ENCODE measurements at regions not wholly inside any gene's neighbourhood (a gene's known extent, or its start where the extent isn't known, plus 50 kb on each side); places are given as distances from the start of the nearest gene placed in this dataset. TPM values are rescaled to one million over a fixed set of nuclear protein-coding genes. Genes with fewer than 3 reads are reported as not detected.

DNA sequence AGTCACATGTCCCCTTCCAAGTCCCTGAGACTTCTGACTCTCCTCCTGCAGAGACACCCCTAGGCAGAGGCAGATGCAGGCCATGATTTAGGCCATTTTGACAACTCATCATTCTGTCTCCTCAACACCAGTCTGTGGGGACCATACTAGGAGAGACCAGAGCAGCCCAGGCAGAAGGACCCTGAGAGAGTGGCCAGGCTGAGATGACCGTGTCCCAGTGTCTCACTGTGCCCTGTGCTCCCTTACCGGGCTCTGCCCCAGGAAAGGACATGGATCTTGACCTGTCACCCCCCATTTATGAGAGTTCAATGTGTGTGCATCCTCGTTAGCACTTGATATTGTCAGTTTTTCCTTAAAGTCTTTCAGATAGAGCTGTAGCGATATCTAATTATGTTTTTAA lies 52.4 kb upstream of the IGLL5 start:
- no peaks in the 10 kb centered on the region for H4K20me1 ChIP-seq (ENCODE audit: insufficient read depth, low read length)
- no peak overlapping the region for H2AFZ ChIP-seq (ENCODE audit: low read length)
- no peak overlapping the region for H3K4me2 ChIP-seq (ENCODE audit: insufficient read depth, low read length)
- no peaks in the 10 kb centered on the region for H3K4me1 ChIP-seq (ENCODE audit: insufficient read depth, low read length)
- H3K4me3 ChIP-seq (ENCODE audit: insufficient read depth, low read length) = no peak overlapping the region
- H3K27ac ChIP-seq (ENCODE audit: low read depth, low read length) = no peak overlapping the region
- no peaks in the 10 kb centered on the region for H3K79me2 ChIP-seq (ENCODE audit: insufficient read depth, low read length)
- no peaks in the 10 kb centered on the region for H3K36me3 ChIP-seq (ENCODE audit: insufficient read depth, low read length)
- peaks cover 12% of the 10 kb centered on the region for H3K27me3 ChIP-seq (ENCODE audit: insufficient read depth, low read length)
- TF ChIP-seq, protein P1, sequence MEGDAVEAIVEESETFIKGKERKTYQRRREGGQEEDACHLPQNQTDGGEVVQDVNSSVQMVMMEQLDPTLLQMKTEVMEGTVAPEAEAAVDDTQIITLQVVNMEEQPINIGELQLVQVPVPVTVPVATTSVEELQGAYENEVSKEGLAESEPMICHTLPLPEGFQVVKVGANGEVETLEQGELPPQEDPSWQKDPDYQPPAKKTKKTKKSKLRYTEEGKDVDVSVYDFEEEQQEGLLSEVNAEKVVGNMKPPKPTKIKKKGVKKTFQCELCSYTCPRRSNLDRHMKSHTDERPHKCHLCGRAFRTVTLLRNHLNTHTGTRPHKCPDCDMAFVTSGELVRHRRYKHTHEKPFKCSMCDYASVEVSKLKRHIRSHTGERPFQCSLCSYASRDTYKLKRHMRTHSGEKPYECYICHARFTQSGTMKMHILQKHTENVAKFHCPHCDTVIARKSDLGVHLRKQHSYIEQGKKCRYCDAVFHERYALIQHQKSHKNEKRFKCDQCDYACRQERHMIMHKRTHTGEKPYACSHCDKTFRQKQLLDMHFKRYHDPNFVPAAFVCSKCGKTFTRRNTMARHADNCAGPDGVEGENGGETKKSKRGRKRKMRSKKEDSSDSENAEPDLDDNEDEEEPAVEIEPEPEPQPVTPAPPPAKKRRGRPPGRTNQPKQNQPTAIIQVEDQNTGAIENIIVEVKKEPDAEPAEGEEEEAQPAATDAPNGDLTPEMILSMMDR (IDR thresholded peaks at IDR 0.05; ENCODE audit: extremely low read depth, low read depth, low read length) = no peak
- no peaks in the 10 kb centered on the region for H3K9me3 ChIP-seq (ENCODE audit: low read depth, low read length)
- no peak for DNase-seq (ENCODE audit: insufficient read length, low spot score, missing footprints)

DNA sequence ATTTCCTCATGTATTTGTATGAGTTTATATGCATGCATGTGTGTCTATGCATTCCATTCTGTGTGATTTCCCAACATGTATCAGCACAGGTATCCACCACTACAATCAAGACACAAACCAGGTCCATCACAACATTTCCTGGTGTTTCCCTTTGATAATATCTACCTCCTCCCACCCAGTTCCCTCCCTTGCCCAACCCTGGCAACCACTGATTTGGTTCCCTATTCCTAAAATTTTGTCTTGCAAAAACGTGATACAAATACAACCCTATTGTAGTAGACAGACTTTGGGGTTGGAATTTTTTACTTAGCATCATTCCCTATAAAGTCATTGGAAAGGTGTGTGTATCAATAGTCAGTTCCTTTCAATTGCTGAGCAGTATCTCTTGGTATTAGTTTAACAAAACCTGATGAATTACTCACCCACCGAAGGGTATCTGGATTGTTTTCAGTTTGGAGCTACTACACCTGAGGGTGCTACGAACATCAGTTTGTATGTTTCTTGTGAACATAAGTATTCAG lies 51.8 kb upstream of the IGLL5 start:
- DNase-seq (ENCODE audit: insufficient read length, low spot score, missing footprints) = no peak
- H3K27me3 ChIP-seq (ENCODE audit: insufficient read depth, low read length) = peaks cover 12% of the 10 kb centered on the region
- no peak overlapping the region for H3K4me3 ChIP-seq (ENCODE audit: insufficient read depth, low read length)
- no peak overlapping the region for H3K27ac ChIP-seq (ENCODE audit: low read depth, low read length)
- H3K79me2 ChIP-seq (ENCODE audit: insufficient read depth, low read length) = no peaks in the 10 kb centered on the region
- no peaks in the 10 kb centered on the region for H3K36me3 ChIP-seq (ENCODE audit: insufficient read depth, low read length)
- H4K20me1 ChIP-seq (ENCODE audit: insufficient read depth, low read length) = no peaks in the 10 kb centered on the region
- no peaks in the 10 kb centered on the region for H3K9me3 ChIP-seq (ENCODE audit: low read depth, low read length)
- H3K4me2 ChIP-seq (ENCODE audit: insufficient read depth, low read length) = no peak overlapping the region
- TF ChIP-seq, protein P1 (IDR thresholded peaks at IDR 0.05; ENCODE audit: extremely low read depth, low read depth, low read length) = no peak
- H2AFZ ChIP-seq (ENCODE audit: low read length) = no peak overlapping the region
- no peaks in the 10 kb centered on the region for H3K4me1 ChIP-seq (ENCODE audit: insufficient read depth, low read length)

DNA sequence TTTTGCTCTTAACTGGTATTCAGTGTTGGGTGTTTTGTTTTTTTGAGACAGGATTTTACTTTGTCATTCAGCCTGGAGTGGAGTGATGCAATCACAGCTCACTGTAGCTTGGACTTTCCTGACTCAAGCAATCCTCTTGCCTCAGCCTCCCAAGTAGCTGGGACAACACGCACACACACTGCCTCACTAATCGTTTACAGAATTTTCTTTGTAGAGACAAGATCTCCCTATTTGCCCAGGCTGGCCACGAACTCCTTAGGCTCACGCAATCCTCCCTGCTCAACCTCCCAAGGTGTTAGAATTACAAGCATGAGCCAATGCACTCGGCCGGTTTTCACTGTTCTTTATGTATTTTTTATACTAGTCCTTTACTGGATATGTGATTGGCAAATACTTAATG lies 51.0 kb upstream of the IGLL5 start:
- Histone ChIP-seq H3K79me2 (ENCODE audit: insufficient read depth, low read length) (no peaks in the 10 kb centered on the region), H3K4me1 (ENCODE audit: insufficient read depth, low read length) (no peaks in the 10 kb centered on the region)

More for the DNA sequence above, 51.0 kb upstream of the IGLL5 start:
- Histone ChIP-seq H3K4me2 (ENCODE audit: insufficient read depth, low read length) (no peak overlapping the region), H3K4me3 (ENCODE audit: insufficient read depth, low read length) (no peak overlapping the region), H3K9me3 (ENCODE audit: low read depth, low read length) (peaks cover 1% of the 10 kb centered on the region), H3K27me3 (ENCODE audit: insufficient read depth, low read length) (peaks cover 15% of the 10 kb centered on the region), H3K36me3 (ENCODE audit: insufficient read depth, low read length) (no peaks in the 10 kb centered on the region), H3K27ac (ENCODE audit: low read depth, low read length) (no peak overlapping the region), H4K20me1 (ENCODE audit: insufficient read depth, low read length) (no peaks in the 10 kb centered on the region), H2AFZ (ENCODE audit: low read length) (no peak overlapping the region)
- DNase-seq (ENCODE audit: insufficient read length, low spot score, missing footprints) = no peak
- TF ChIP-seq, protein P1 (IDR thresholded peaks at IDR 0.05; ENCODE audit: extremely low read depth, low read depth, low read length) = no peak

Small RNA genes in the stretch of these regions (small RNA-seq; reads per million reads assigned to genes)
- not detected for gene AC244157.1
- gene AC245028.1 = not detected
- not detected for gene AC245028.2
- gene AC245028.3 = not detected
- gene IGLV3-13 = not detected
- gene IGLV3-15 = not detected
- gene IGLV3-17 = not detected
- gene IGLVI-20 = not detected
- gene IGLVVI-22-1 = not detected
